CD4-positive, alpha-beta memory T cell (primary cell): ENCODE measurements at regions not wholly inside any gene's neighbourhood (a gene's known extent, or its start where the extent isn't known, plus 50 kb on each side); places are given as distances from the start of the nearest gene placed in this dataset.

ENCODE experiments used
- CTCF ChIA-PET: fragments of 350-600 bp; sonication (Branson Sonifier 250); formaldehyde crosslinking; loops from one replicate; lab custom pipeline; 2021; ENCODE audit warnings: inconsistent platforms; ENCODE audit not compliant: partially characterized antibody; lab: Charles Lee
- POLR2A ChIA-PET: fragments of 350-600 bp; sonication (Branson Sonifier 250); formaldehyde crosslinking; loops from one replicate; lab custom pipeline; 2021; ENCODE audit not compliant: partially characterized antibody; lab: Charles Lee
- DNase-seq, 5 donors: peaks; one replicate each; pipeline versions ENCODE4 v3.0.0 to v3.0.0-alpha.2; 2020 to 2022; ENCODE audit warnings: mixed read lengths in 1 of 5
- H3K27ac ChIP-seq: one replicate; pipeline ENCODE4 v1.7.0; 2013; ENCODE audit warnings: low read depth, low read length
- H3K27me3 ChIP-seq: 2 replicates; pipeline ENCODE4 v1.7.0; 2013; ENCODE audit warnings: mild to moderate bottlenecking, low read length, moderate library complexity; ENCODE audit not compliant: insufficient read depth
- H3K36me3 ChIP-seq: 2 replicates; pipeline ENCODE4 v1.7.0; 2013; ENCODE audit warnings: mild to moderate bottlenecking, low read length, moderate library complexity; ENCODE audit not compliant: insufficient read depth
- H3K4me1 ChIP-seq: 2 replicates; pipeline ENCODE4 v1.7.0; 2013; ENCODE audit warnings: mild to moderate bottlenecking, low read length, moderate library complexity; ENCODE audit not compliant: insufficient read depth
- H3K4me3 ChIP-seq, 2 donors: one replicate each; pipeline ENCODE4 v1.7.0; 2013; ENCODE audit warnings: low read length in 2 of 2, mild to moderate bottlenecking in 1 of 2
- H3K9me3 ChIP-seq, 2 donors: one replicate each; pipeline ENCODE4 v1.7.0; 2013; ENCODE audit warnings: low read length in 2 of 2, control low read depth in 1 of 2; ENCODE audit not compliant: control insufficient read depth in 1 of 2
- H3K27ac Mint-ChIP-seq, 7 donors: one replicate each; pipeline ENCODE4 v1.8.0; 2020 to 2021; ENCODE audit warnings: mixed read lengths in 7 of 7, mild to moderate bottlenecking in 6 of 7, inconsistent platforms in 3 of 7, moderate library complexity in 3 of 7
- H3K27me3 Mint-ChIP-seq, 2 donors: one replicate each; pipeline ENCODE4 v1.8.0; 2020 to 2021; ENCODE audit warnings: mixed read lengths in 2 of 2
- H3K36me3 Mint-ChIP-seq, 2 donors: one replicate each; pipeline ENCODE4 v1.8.0; 2020 to 2021; ENCODE audit warnings: mixed read lengths in 2 of 2, inconsistent platforms in 1 of 2, mild to moderate bottlenecking in 1 of 2
- H3K4me1 Mint-ChIP-seq, 4 donors: one replicate each; pipeline ENCODE4 v1.8.0; 2020 to 2021; ENCODE audit warnings: mixed read lengths in 4 of 4, mild to moderate bottlenecking in 1 of 4
- H3K4me3 Mint-ChIP-seq, 8 donors: one replicate each; pipeline ENCODE4 v1.8.0; 2020 to 2021; ENCODE audit warnings: mixed read lengths in 8 of 8, mild to moderate bottlenecking in 7 of 8, moderate library complexity in 6 of 8, inconsistent platforms in 3 of 8
- H3K9me3 Mint-ChIP-seq, 8 donors: one replicate each; pipeline ENCODE4 v1.8.0; 2020 to 2021; ENCODE audit warnings: mixed read lengths in 8 of 8, mild to moderate bottlenecking in 5 of 8, inconsistent platforms in 3 of 8, moderate library complexity in 1 of 8
- intact Hi-C: fragments of 100-400 bp; cut with micrococcal nuclease; formaldehyde crosslinking; loops from one replicate; pipeline ENCODE4 v1.15.1; 2023

GRCh38 chr2:236682651-236683422, 113.2 kb downstream of the ACKR3 start:
- DNase-seq, result no peak
- Mint-ChIP-seq H3K27ac (no peak overlapping the region), H3K4me1 (peaks cover 1 to 8% (median 3%) of the 10 kb centered on the region in 4 donors), H3K27me3 (peaks cover 14 to 15% of the 10 kb centered on the region in 2 donors), H3K9me3 (peaks cover 0 to 2% (median 0%) of the 10 kb centered on the region in 8 donors), H3K36me3 (no peaks in the 10 kb centered on the region), H3K4me3 (no peak overlapping the region)
- Histone ChIP-seq H3K4me1 (no peaks in the 10 kb centered on the region), H3K36me3 (no peaks in the 10 kb centered on the region), H3K27ac (no peak overlapping the region), H3K9me3 (no peaks in the 10 kb centered on the region), H3K4me3 (no peak overlapping the region), H3K27me3 (no peaks in the 10 kb centered on the region)
- intact Hi-C loops, result no loop called here
- ChIA-PET CTCF (no interaction called here), POLR2A (no interaction called here)

GRCh38 chr2:236684504-236685256, 115.1 kb downstream of the ACKR3 start:
- Histone ChIP-seq H3K27ac (no peak overlapping the region), H3K4me3 (no peak overlapping the region), H3K36me3 (no peaks in the 10 kb centered on the region), H3K9me3 (no peaks in the 10 kb centered on the region), H3K4me1 (no peaks in the 10 kb centered on the region), H3K27me3 (no peaks in the 10 kb centered on the region)
- no peaks in the 10 kb centered on the region for H3K36me3 Mint-ChIP-seq
- ChIA-PET CTCF (no interaction called here), POLR2A (no interaction called here)
- no peak for DNase-seq
- H3K27ac Mint-ChIP-seq, result no peak overlapping the region
- H3K4me1 Mint-ChIP-seq, result peaks cover 3 to 8% (median 4%) of the 10 kb centered on the region in 4 donors
- peaks cover 11% of the 10 kb centered on the region in 2 donors for H3K27me3 Mint-ChIP-seq
- intact Hi-C loops, result no loop called here
- peaks cover 0 to 2% (median 0%) of the 10 kb centered on the region in 8 donors for H3K9me3 Mint-ChIP-seq
- no peak overlapping the region for H3K4me3 Mint-ChIP-seq

GRCh38 chr2:236685361-236685760, 115.7 kb downstream of the ACKR3 start:
- Histone ChIP-seq H3K27ac (no peak overlapping the region), H3K4me1 (no peaks in the 10 kb centered on the region), H3K27me3 (no peaks in the 10 kb centered on the region), H3K9me3 (no peaks in the 10 kb centered on the region), H3K36me3 (no peaks in the 10 kb centered on the region), H3K4me3 (no peak overlapping the region)
- Mint-ChIP-seq H3K9me3 (peaks cover 0 to 2% (median 0%) of the 10 kb centered on the region in 8 donors), H3K4me1 (peaks cover 3 to 8% (median 4%) of the 10 kb centered on the region in 4 donors), H3K27ac (no peak overlapping the region), H3K27me3 (peaks cover 15 to 16% of the 10 kb centered on the region in 2 donors), H3K36me3 (no peaks in the 10 kb centered on the region), H3K4me3 (no peak overlapping the region)
- ChIA-PET CTCF (no interaction called here), POLR2A (no interaction called here)
- intact Hi-C loops, result no loop called here
- DNase-seq, result no peak

- ChIA-PET POLR2A (no interaction called here), CTCF (no interaction called here)
- Mint-ChIP-seq H3K4me1 (peaks cover 3 to 8% (median 4%) of the 10 kb centered on the region in 4 donors), H3K4me3 (no peak overlapping the region), H3K27me3 (peaks cover 18 to 20% of the 10 kb centered on the region in 2 donors), H3K27ac (no peak overlapping the region), H3K9me3 (peaks cover 0 to 2% (median 0%) of the 10 kb centered on the region in 8 donors), H3K36me3 (no peaks in the 10 kb centered on the region)
- H3K27ac ChIP-seq, result no peak overlapping the region
- H3K9me3 ChIP-seq, result no peaks in the 10 kb centered on the region
- no peak for DNase-seq
- no peaks in the 10 kb centered on the region for H3K36me3 ChIP-seq
- H3K27me3 ChIP-seq, result no peaks in the 10 kb centered on the region
- H3K4me3 ChIP-seq, result no peak overlapping the region
- H3K4me1 ChIP-seq, result no peaks in the 10 kb centered on the region
- intact Hi-C loops, result no loop called here
Measured at GRCh38 chr2:236685979-236686520, 116.4 kb downstream of the ACKR3 start.

- intact Hi-C loops, result no loop called here
- ChIA-PET CTCF (no interaction called here), POLR2A (no interaction called here)
- H3K4me3 Mint-ChIP-seq, result no peak overlapping the region
- Histone ChIP-seq H3K9me3 (no peaks in the 10 kb centered on the region), H3K27ac (no peak overlapping the region), H3K36me3 (no peaks in the 10 kb centered on the region), H3K4me1 (no peaks in the 10 kb centered on the region), H3K27me3 (no peaks in the 10 kb centered on the region), H3K4me3 (no peak overlapping the region)
- no peak for DNase-seq
- no peak overlapping the region for H3K27ac Mint-ChIP-seq
- H3K27me3 Mint-ChIP-seq, result peaks cover 20% of the 10 kb centered on the region in 2 donors
- H3K36me3 Mint-ChIP-seq, result no peaks in the 10 kb centered on the region
- peaks cover 0 to 2% (median 0%) of the 10 kb centered on the region in 8 donors for H3K9me3 Mint-ChIP-seq
- H3K4me1 Mint-ChIP-seq, result peaks cover 3 to 8% (median 4%) of the 10 kb centered on the region in 4 donors
Measured at GRCh38 chr2:236686561-236686960, 116.9 kb downstream of the ACKR3 start.

DNA sequence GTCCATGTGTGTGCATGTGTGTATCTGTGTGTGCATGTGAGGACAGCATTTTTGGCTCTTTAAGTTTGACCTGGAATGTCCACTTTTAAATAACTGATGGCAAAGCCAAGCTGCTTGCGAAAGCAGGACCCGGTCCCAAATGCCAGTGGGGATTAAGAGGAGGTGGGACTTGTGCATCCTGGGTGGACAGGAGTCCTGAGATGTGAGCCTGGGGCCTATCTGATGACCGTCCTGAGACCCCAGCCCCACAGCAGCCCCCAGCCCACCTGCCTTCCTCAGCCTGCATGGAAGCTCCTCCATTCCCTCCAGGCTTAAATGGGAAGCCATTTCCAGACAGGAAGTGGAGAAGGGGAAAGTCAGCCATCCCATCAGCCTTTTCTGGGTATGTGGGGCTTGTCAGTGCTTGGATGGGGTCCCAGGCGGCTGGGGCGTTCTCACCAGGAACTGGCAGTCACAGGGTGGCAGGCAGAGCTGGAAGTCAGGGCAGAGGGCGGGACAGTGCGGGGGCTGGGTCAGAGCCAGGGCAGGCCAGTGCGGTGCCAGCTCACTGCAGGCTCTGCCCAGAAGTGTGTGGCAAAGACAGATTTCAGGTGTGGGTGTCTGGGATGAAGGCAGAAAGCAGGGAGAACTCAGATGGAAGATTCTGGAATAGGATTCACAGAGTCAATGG, 117.8 kb downstream of the ACKR3 start:
- Mint-ChIP-seq H3K4me3 (no peak overlapping the region), H3K27me3 (peaks cover 20% of the 10 kb centered on the region in 2 donors), H3K9me3 (peaks cover 0 to 2% (median 0%) of the 10 kb centered on the region in 8 donors), H3K36me3 (no peaks in the 10 kb centered on the region), H3K27ac (no peak overlapping the region), H3K4me1 (peaks cover 3 to 8% (median 4%) of the 10 kb centered on the region in 4 donors)
- H3K4me1 ChIP-seq, result no peaks in the 10 kb centered on the region
- CTCF ChIA-PET, result no interaction called here
- no peak overlapping the region for H3K27ac ChIP-seq
- intact Hi-C loops, result no loop called here
- no peaks in the 10 kb centered on the region for H3K9me3 ChIP-seq
- no peak overlapping the region for H3K4me3 ChIP-seq
- H3K27me3 ChIP-seq, result no peaks in the 10 kb centered on the region
- H3K36me3 ChIP-seq, result no peaks in the 10 kb centered on the region
- POLR2A ChIA-PET, result no interaction called here
- DNase-seq, result no peak

- Histone ChIP-seq H3K27me3 (no peaks in the 10 kb centered on the region), H3K4me1 (no peaks in the 10 kb centered on the region), H3K4me3 (no peak overlapping the region), H3K36me3 (no peaks in the 10 kb centered on the region), H3K9me3 (no peaks in the 10 kb centered on the region), H3K27ac (no peak overlapping the region)
- peaks cover 0 to 4% (median 0%) of the 10 kb centered on the region in 8 donors for H3K9me3 Mint-ChIP-seq
- ChIA-PET CTCF (no interaction called here), POLR2A (no interaction called here)
- H3K4me3 Mint-ChIP-seq, result no peak overlapping the region
- H3K27ac Mint-ChIP-seq, result no peak overlapping the region
- peaks cover 20 to 23% of the 10 kb centered on the region in 2 donors for H3K27me3 Mint-ChIP-seq
- H3K4me1 Mint-ChIP-seq, result peaks cover 3 to 8% (median 4%) of the 10 kb centered on the region in 4 donors
- intact Hi-C loops, result no loop called here
- H3K36me3 Mint-ChIP-seq, result no peaks in the 10 kb centered on the region
- DNase-seq, result no peak
Measured at GRCh38 chr2:236688157-236688556, 118.5 kb downstream of the ACKR3 start.
